OCI-LY1 (cell line): ENCODE measurements at regions not wholly inside any gene's neighbourhood (a gene's known extent, or its start where the extent isn't known, plus 50 kb on each side); places are given as distances from the start of the nearest gene placed in this dataset.

ENCODE experiments used
- H2AFZ ChIP-seq: fragments of 200-600 bp; sonication (generic), shearing (Covaris generic); 2 replicates; pipeline ENCODE4 v1.6.0; 2014; ENCODE audit warnings: antibody characterized with exemption, mild to moderate bottlenecking, low read length
- H3F3A ChIP-seq: fragments of 200-600 bp; sonication (generic), shearing (Covaris generic); 2 replicates; pipeline ENCODE4 v1.6.0; 2014; ENCODE audit warnings: mild to moderate bottlenecking, antibody characterized with exemption, low read length, moderate library complexity; ENCODE audit not compliant: insufficient read depth
- H3K27ac ChIP-seq: fragments of 200-600 bp; sonication (generic); 2 replicates; pipeline ENCODE4 v1.5.1; 2014; ENCODE audit warnings: low read length, mixed run types, mild to moderate bottlenecking, low read depth; ENCODE audit not compliant: poor library complexity, severe bottlenecking
- H3K27me3 ChIP-seq: fragments of 200-600 bp; sonication (generic); 2 replicates; pipeline ENCODE4 v1.6.0; 2014; ENCODE audit warnings: antibody characterized with exemption, mild to moderate bottlenecking, low read length, moderate library complexity; ENCODE audit not compliant: insufficient read depth
- H3K36me3 ChIP-seq: fragments of 200-600 bp; sonication (generic); 2 replicates; pipeline ENCODE4 v1.6.1; 2014; ENCODE audit warnings: mild to moderate bottlenecking, antibody characterized with exemption, low read length, moderate library complexity, mixed read lengths; ENCODE audit not compliant: insufficient read depth
- H3K4me1 ChIP-seq: fragments of 200-600 bp; sonication (generic); 2 replicates; pipeline ENCODE4 v1.5.1; 2014; ENCODE audit warnings: mild to moderate bottlenecking, low read length, moderate library complexity; ENCODE audit not compliant: insufficient read depth, severe bottlenecking
- H3K4me2 ChIP-seq: fragments of 200-600 bp; sonication (generic), shearing (Covaris generic); 2 replicates; pipeline ENCODE4 v1.6.1; 2014; ENCODE audit warnings: low read length
- H3K4me3 ChIP-seq: fragments of 200-600 bp; sonication (generic); 2 replicates; pipeline ENCODE4 v1.5.1; 2014; ENCODE audit warnings: low read length, low read depth, mild to moderate bottlenecking, mixed read lengths; ENCODE audit not compliant: poor library complexity, severe bottlenecking
- H3K79me2 ChIP-seq: fragments of 200-600 bp; shearing (Covaris generic); 2 replicates; pipeline ENCODE4 v1.6.1; 2016; ENCODE audit warnings: mixed run types, low read length, mixed read lengths; ENCODE audit not compliant: insufficient read depth
- H3K9ac ChIP-seq: fragments of 200-600 bp; sonication (generic), shearing (Covaris generic); 2 replicates; pipeline ENCODE4 v1.6.1; 2014; ENCODE audit warnings: mild to moderate bottlenecking, low read length, mixed read lengths
- H3K9me2 ChIP-seq: fragments of 200-600 bp; sonication (generic), shearing (Covaris generic); 2 replicates; pipeline ENCODE4 v1.6.1; 2014; ENCODE audit warnings: low read depth, mild to moderate bottlenecking, low read length, mixed read lengths
- H3K9me3 ChIP-seq: fragments of 200-600 bp; shearing (Covaris generic); 2 replicates; pipeline ENCODE4 v1.6.1; 2014; ENCODE audit warnings: low read length, mixed read lengths
- H4K20me1 ChIP-seq: fragments of 200-600 bp; sonication (generic), shearing (Covaris generic); 2 replicates; pipeline ENCODE4 v1.6.0; 2016; ENCODE audit warnings: mild to moderate bottlenecking, low read length; ENCODE audit not compliant: insufficient read depth
- EZH2 ChIP-seq: fragments of 200-600 bp; sonication (generic), shearing (Covaris generic); IDR thresholded peaks from 2 replicates; pipeline ENCODE4 v1.8.0; 2017; ENCODE audit warnings: borderline replicate concordance, mixed run types, mild to moderate bottlenecking, antibody characterized with exemption, low read length, moderate library complexity, mixed read lengths
- TF ChIP-seq, protein P1 (sequence below): fragments of 200-600 bp; sonication (generic), shearing (Covaris generic); IDR thresholded peaks from 2 replicates; pipeline ENCODE4 v1.5.1; 2017; ENCODE audit warnings: mild to moderate bottlenecking, antibody characterized with exemption, low read length, moderate library complexity, mixed read lengths

DNA sequence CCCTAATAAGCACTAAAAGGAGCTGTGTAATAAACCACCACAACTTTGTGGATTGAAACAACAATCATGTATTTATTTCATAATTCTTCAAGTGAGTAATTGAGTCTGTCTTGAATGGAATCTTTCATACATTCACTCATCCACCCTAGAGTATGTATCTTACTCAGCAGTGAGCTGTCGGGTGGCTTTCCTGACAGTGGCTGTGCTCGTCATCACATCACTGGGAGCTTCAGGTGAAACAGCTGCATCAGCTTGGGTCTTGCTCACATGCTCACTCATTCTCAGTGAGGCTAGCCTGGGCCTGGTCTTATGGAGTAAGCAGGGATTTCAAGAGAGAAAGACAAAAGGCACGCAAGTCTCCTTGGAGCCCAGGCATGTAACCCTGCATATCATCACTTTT is 271.4 kb downstream of the POM121L12 start:
- H3K9me2 ChIP-seq: no peaks in the 10 kb centered on the region
- no peaks in the 10 kb centered on the region for H3K9me3 ChIP-seq
- no peak overlapping the region for H3K27ac ChIP-seq
- no peaks in the 10 kb centered on the region for H3F3A ChIP-seq
- 0 out of 2 replicates have a peak overlapping the region, but pooled peaks have one; percentile 21 for H2AFZ ChIP-seq
- H3K27me3 ChIP-seq: no peaks in the 10 kb centered on the region
- peaks cover 32% of the 10 kb centered on the region for H3K4me1 ChIP-seq
- H3K9ac ChIP-seq: no peak overlapping the region
- no peaks in the 10 kb centered on the region for H3K36me3 ChIP-seq
- no peak overlapping the region for H3K4me3 ChIP-seq
- no peak overlapping the region for H3K4me2 ChIP-seq
- no peaks in the 10 kb centered on the region for H3K79me2 ChIP-seq
- no peak for TF ChIP-seq EZH2
- TF ChIP-seq, protein P1, sequence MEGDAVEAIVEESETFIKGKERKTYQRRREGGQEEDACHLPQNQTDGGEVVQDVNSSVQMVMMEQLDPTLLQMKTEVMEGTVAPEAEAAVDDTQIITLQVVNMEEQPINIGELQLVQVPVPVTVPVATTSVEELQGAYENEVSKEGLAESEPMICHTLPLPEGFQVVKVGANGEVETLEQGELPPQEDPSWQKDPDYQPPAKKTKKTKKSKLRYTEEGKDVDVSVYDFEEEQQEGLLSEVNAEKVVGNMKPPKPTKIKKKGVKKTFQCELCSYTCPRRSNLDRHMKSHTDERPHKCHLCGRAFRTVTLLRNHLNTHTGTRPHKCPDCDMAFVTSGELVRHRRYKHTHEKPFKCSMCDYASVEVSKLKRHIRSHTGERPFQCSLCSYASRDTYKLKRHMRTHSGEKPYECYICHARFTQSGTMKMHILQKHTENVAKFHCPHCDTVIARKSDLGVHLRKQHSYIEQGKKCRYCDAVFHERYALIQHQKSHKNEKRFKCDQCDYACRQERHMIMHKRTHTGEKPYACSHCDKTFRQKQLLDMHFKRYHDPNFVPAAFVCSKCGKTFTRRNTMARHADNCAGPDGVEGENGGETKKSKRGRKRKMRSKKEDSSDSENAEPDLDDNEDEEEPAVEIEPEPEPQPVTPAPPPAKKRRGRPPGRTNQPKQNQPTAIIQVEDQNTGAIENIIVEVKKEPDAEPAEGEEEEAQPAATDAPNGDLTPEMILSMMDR: no peak
- no peaks in the 10 kb centered on the region for H4K20me1 ChIP-seq

DNA sequence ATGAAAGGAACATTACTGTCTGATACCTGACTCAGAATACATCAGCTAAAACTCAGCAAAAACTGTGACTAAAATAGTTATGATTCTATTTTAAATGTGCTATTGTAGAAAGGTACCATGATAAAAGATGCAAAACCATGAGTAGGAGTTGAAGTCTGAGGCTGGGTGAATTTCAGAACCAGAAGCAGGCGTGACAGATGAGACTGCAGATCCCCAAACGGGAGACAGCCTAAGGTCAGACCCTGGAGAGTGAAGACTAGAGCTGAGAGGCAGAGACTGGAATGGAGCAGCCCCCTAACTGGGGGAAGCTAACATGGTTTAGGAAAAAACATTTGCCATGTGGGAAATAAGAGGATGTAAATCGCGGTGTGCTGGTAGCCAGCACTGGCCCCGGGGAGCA is 275.8 kb downstream of the POM121L12 start:
- Histone ChIP-seq H2AFZ (peak overlapping the region; percentile 84; the same call in 1 of the 2 replicates), H3K4me2 (no peak overlapping the region), H3K79me2 (no peaks in the 10 kb centered on the region), H3K9me2 (no peaks in the 10 kb centered on the region), H3K36me3 (no peaks in the 10 kb centered on the region), H3K27ac (no peak overlapping the region), H3K4me3 (no peak overlapping the region), H3K4me1 (peaks cover 30% of the 10 kb centered on the region), H3K27me3 (no peaks in the 10 kb centered on the region), H3F3A (no peaks in the 10 kb centered on the region), H3K9me3 (no peaks in the 10 kb centered on the region), H4K20me1 (no peaks in the 10 kb centered on the region), H3K9ac (no peak overlapping the region)
- TF ChIP-seq, protein P1: no peak
- TF ChIP-seq EZH2: no peak

DNA sequence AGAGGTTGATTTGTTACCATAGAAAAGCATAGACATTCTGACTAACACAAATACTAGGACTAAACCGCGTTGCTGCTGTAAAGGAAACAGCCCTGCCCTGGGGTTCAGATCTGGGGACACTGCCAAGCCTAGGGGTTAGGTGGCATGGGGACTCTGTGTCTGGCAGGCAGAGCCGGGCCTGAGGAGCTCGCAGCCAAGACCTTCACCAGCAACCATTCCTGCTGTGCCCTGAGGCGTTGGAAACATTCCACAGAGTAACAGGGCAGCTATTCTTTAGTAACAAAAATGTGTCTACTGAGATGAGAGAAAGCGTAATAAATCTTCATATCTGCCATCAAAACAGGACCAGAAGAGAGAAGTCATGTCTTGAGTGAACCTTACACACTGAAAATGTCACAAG is 280.5 kb downstream of the POM121L12 start:
- Histone ChIP-seq H3K4me3 (no peak overlapping the region), H3F3A (no peaks in the 10 kb centered on the region), H3K27me3 (no peaks in the 10 kb centered on the region), H3K9me2 (no peaks in the 10 kb centered on the region), H3K4me1 (peaks cover 39% of the 10 kb centered on the region), H3K36me3 (no peaks in the 10 kb centered on the region), H3K79me2 (no peaks in the 10 kb centered on the region), H4K20me1 (no peaks in the 10 kb centered on the region), H2AFZ (peak overlapping the region; percentile 3; the same call in 1 of the 2 replicates), H3K9ac (no peak overlapping the region), H3K9me3 (no peaks in the 10 kb centered on the region), H3K27ac (peak overlapping the region; percentile 20), H3K4me2 (peak overlapping the region; percentile 22; the same call in 1 of the 2 replicates)
- TF ChIP-seq, protein P1: no peak
- TF ChIP-seq EZH2: no peak
